ENCODE measurements at regions not wholly inside any gene's neighbourhood (a gene's known extent, or its start where the extent isn't known, plus 50 kb on each side); places are given as distances from the start of the nearest gene placed in this dataset.

GRCh38 chr1:212189352-212189738, 95.9 kb upstream of the PPP2R5A start:
- TF ChIP-seq, protein P1, sequence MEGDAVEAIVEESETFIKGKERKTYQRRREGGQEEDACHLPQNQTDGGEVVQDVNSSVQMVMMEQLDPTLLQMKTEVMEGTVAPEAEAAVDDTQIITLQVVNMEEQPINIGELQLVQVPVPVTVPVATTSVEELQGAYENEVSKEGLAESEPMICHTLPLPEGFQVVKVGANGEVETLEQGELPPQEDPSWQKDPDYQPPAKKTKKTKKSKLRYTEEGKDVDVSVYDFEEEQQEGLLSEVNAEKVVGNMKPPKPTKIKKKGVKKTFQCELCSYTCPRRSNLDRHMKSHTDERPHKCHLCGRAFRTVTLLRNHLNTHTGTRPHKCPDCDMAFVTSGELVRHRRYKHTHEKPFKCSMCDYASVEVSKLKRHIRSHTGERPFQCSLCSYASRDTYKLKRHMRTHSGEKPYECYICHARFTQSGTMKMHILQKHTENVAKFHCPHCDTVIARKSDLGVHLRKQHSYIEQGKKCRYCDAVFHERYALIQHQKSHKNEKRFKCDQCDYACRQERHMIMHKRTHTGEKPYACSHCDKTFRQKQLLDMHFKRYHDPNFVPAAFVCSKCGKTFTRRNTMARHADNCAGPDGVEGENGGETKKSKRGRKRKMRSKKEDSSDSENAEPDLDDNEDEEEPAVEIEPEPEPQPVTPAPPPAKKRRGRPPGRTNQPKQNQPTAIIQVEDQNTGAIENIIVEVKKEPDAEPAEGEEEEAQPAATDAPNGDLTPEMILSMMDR (IDR thresholded peaks at IDR 0.05; ENCODE audit: low read depth, low read length, missing control alignments): no peak
- H3K4me3 ChIP-seq (replicated peaks; ENCODE audit: low read depth, low read length): no peak overlapping the region
- DNase-seq (ENCODE audit: extremely low read depth, low read depth): no peak

- TF ChIP-seq, protein P1 (IDR thresholded peaks at IDR 0.05; ENCODE audit: low read depth, low read length, missing control alignments): no peak
- no peak overlapping the region for H3K4me3 ChIP-seq (replicated peaks; ENCODE audit: low read depth, low read length)
- DNase-seq (ENCODE audit: extremely low read depth, low read depth): no peak
Measured at GRCh38 chr1:212190169-212190568, 95.0 kb upstream of the PPP2R5A start.

DNA sequence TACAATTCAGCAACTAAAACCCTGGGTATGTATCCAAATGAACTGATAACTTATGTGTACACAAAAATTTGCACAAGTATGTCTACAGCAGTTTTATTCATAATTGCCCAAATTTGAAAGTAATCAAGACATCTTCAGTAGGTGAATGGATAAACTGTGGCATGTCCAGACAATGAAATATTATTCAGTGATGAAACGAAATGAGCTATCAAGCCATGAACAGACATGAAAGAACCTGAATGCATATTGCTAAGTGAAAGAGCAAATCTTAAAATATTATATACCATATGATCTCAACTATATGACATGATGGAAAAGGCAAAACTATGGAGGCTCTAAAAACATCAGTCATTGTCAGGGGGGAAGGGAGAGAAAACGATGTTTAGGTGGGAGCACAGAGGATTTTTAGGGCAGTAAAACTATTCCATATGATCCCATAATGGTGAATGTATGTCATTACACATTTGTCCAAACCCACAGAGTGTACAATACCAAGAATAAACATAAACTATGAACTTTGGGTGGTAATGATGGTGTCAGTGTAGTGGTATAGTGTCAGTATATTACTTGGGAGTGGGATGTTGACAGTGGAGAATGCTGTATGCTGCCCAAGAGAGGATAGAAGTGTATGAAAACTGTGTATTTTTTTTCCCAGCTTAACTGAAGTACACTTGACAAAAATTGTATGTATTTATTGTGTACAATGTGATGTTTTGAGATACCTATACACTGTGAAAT, 92.8 kb upstream of the PPP2R5A start:
- no peak for DNase-seq (ENCODE audit: extremely low read depth, low read depth)
- no peak overlapping the region for H3K4me3 ChIP-seq (replicated peaks; ENCODE audit: low read depth, low read length)
- TF ChIP-seq, protein P1 (IDR thresholded peaks at IDR 0.05; ENCODE audit: low read depth, low read length, missing control alignments): no peak

GRCh38 chr1:212196355-212196754, 88.9 kb upstream of the PPP2R5A start:
- TF ChIP-seq, protein P1 (IDR thresholded peaks at IDR 0.05; ENCODE audit: low read depth, low read length, missing control alignments): no peak
- no peak overlapping the region for H3K4me3 ChIP-seq (replicated peaks; ENCODE audit: low read depth, low read length)
- no peak for DNase-seq (ENCODE audit: extremely low read depth, low read depth)

GRCh38 chr1:212201461-212201860, 83.7 kb upstream of the PPP2R5A start:
- TF ChIP-seq, protein P1 (IDR thresholded peaks at IDR 0.05; ENCODE audit: low read depth, low read length, missing control alignments): no peak
- no peak for DNase-seq (ENCODE audit: extremely low read depth, low read depth)
- no peak overlapping the region for H3K4me3 ChIP-seq (replicated peaks; ENCODE audit: low read depth, low read length)

DNA sequence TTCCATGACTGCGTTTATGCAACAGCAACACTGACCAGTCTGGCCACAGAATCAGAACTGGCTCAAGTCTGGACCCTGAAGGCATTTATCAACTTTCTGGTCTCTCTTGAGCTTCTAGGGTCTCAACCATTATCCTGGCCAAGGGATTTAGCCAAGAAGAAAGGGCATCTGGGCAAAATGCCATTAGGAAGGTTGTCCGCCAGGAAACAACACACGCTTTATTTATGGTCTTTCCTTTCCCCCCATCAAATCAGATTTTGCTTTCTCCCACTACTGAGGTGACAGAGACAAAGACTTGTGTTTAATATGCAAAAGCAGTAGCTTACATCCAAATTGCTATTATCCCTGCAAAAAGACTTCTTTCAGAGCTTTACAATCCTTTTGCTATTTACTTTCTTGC, 81.6 kb upstream of the PPP2R5A start:
- TF ChIP-seq, protein P1 (IDR thresholded peaks at IDR 0.05; ENCODE audit: low read depth, low read length, missing control alignments): no peak
- H3K4me3 ChIP-seq (replicated peaks; ENCODE audit: low read depth, low read length): no peak overlapping the region
- DNase-seq (ENCODE audit: extremely low read depth, low read depth): no peak

DNA sequence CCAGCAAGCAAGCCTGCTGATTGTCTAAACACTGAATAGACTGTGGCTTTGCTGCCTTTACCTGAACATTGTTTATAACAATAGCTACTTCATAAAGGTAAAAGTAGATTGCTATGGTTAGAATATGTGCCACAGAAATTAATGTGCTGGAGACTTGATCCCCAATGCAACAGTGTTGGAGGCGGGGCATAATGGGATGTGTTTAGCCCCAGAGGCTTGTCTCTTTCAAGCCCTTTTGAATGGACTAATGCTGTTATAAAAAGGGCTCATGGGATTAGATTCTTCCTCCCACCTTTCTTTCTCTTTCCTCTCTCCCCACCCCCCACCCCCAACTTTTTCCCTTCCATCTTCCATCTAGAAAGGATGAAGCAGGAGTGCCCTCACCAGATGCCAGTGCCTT, 80.2 kb upstream of the PPP2R5A start:
- DNase-seq (ENCODE audit: extremely low read depth, low read depth): no peak
- TF ChIP-seq, protein P1 (IDR thresholded peaks at IDR 0.05; ENCODE audit: low read depth, low read length, missing control alignments): no peak

More for the DNA sequence above, 80.2 kb upstream of the PPP2R5A start:
- no peak overlapping the region for H3K4me3 ChIP-seq (replicated peaks; ENCODE audit: low read depth, low read length)
